ENCODE measurements at regions not wholly inside any gene's neighbourhood (a gene's known extent, or its start where the extent isn't known, plus 50 kb on each side); places are given as distances from the start of the nearest gene placed in this dataset.

DNA sequence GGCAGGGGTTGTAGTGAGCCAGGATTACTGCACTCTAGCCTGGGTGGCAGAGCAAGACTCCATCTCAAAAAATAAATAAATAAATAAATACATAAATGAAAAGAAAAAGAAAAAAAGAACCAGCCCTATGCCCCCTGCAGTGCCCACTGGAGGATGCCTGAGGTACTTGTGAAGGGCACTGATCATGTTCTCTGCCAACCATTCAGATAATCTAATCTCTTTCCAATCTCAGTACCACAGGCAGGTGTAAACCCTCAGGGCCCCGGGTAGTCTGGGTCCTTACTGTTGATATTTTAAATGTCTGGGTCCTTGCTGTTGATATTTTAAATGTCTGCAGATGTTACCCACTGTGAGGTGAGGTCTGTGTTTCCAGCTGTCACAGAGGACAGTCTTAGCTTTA, 321.8 kb upstream of the ADCY2 start:
- TF ChIP-seq, protein P1, sequence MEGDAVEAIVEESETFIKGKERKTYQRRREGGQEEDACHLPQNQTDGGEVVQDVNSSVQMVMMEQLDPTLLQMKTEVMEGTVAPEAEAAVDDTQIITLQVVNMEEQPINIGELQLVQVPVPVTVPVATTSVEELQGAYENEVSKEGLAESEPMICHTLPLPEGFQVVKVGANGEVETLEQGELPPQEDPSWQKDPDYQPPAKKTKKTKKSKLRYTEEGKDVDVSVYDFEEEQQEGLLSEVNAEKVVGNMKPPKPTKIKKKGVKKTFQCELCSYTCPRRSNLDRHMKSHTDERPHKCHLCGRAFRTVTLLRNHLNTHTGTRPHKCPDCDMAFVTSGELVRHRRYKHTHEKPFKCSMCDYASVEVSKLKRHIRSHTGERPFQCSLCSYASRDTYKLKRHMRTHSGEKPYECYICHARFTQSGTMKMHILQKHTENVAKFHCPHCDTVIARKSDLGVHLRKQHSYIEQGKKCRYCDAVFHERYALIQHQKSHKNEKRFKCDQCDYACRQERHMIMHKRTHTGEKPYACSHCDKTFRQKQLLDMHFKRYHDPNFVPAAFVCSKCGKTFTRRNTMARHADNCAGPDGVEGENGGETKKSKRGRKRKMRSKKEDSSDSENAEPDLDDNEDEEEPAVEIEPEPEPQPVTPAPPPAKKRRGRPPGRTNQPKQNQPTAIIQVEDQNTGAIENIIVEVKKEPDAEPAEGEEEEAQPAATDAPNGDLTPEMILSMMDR (IDR thresholded peaks at IDR 0.05; ENCODE audit: low read length) = no peak
- no peak for TF ChIP-seq EZH2 (IDR thresholded peaks at IDR 0.05; ENCODE audit: borderline replicate concordance, low read length)
